ENCODE measurements at regions not wholly inside any gene's neighbourhood (a gene's known extent, or its start where the extent isn't known, plus 50 kb on each side); places are given as distances from the start of the nearest gene placed in this dataset.
"Not testable (repeated sequence)": the region's sequence is repeated elsewhere in the genome, so short reads cannot be mapped to it uniquely, and the experiment has no call there.

- not testable (repeated sequence) for H3K27me3 ChIP-seq (ENCODE audit: control insufficient read depth, insufficient read depth, low read length); H3K4me1 ChIP-seq (ENCODE audit: control insufficient read depth, insufficient read depth, low read length); H3K9me3 ChIP-seq (ENCODE audit: control insufficient read depth, low read depth, low read length); DNase-seq; H3K36me3 ChIP-seq (ENCODE audit: control insufficient read depth, insufficient read depth, low read length); H3K4me3 ChIP-seq (ENCODE audit: low read length); H3K27ac ChIP-seq (ENCODE audit: low read length)
- WGBS (ENCODE audit: insufficient coverage, low lambda C conversion rate): 60% methylated on average over 1 of the region's 1 CpG
Observed at GRCh38 chr15:20209973-20210372, 331.6 kb downstream of the GOLGA6L6 start.

GRCh38 chr15:20207607-20208006 lies 334.0 kb downstream of the GOLGA6L6 start:
- not testable (repeated sequence) for H3K27me3 ChIP-seq (ENCODE audit: control insufficient read depth, insufficient read depth, low read length); H3K27ac ChIP-seq (ENCODE audit: low read length); H3K4me1 ChIP-seq (ENCODE audit: control insufficient read depth, insufficient read depth, low read length); H3K36me3 ChIP-seq (ENCODE audit: control insufficient read depth, insufficient read depth, low read length); DNase-seq; H3K9me3 ChIP-seq (ENCODE audit: control insufficient read depth, low read depth, low read length); H3K4me3 ChIP-seq (ENCODE audit: low read length)
- no CpG with 5 or more reads among the region's 7 CpGs for WGBS (ENCODE audit: insufficient coverage, low lambda C conversion rate)

GRCh38 chr15:20207198-20207597 lies 334.4 kb downstream of the GOLGA6L6 start:
- not testable (repeated sequence) for DNase-seq; H3K27me3 ChIP-seq (ENCODE audit: control insufficient read depth, insufficient read depth, low read length)
- WGBS (ENCODE audit: insufficient coverage, low lambda C conversion rate): no CpG with 5 or more reads among the region's 4 CpGs

GRCh38 chr15:20204177-20204866 lies 337.3 kb downstream of the GOLGA6L6 start:
- not testable (repeated sequence) for H3K4me1 ChIP-seq (ENCODE audit: control insufficient read depth, insufficient read depth, low read length); H3K36me3 ChIP-seq (ENCODE audit: control insufficient read depth, insufficient read depth, low read length); H3K27ac ChIP-seq (ENCODE audit: low read length); H3K27me3 ChIP-seq (ENCODE audit: control insufficient read depth, insufficient read depth, low read length); H3K4me3 ChIP-seq (ENCODE audit: low read length); H3K9me3 ChIP-seq (ENCODE audit: control insufficient read depth, low read depth, low read length); DNase-seq
- no CpG with 5 or more reads among the region's 20 CpGs for WGBS (ENCODE audit: insufficient coverage, low lambda C conversion rate)

More at GRCh38 chr15:20207198-20207597, 334.4 kb downstream of the GOLGA6L6 start:
- H3K4me1 ChIP-seq (ENCODE audit: control insufficient read depth, insufficient read depth, low read length); H3K27ac ChIP-seq (ENCODE audit: low read length); H3K9me3 ChIP-seq (ENCODE audit: control insufficient read depth, low read depth, low read length); H3K36me3 ChIP-seq (ENCODE audit: control insufficient read depth, insufficient read depth, low read length); H3K4me3 ChIP-seq (ENCODE audit: low read length): not testable (repeated sequence)

- H3K36me3 ChIP-seq (ENCODE audit: control insufficient read depth, insufficient read depth, low read length); H3K27me3 ChIP-seq (ENCODE audit: control insufficient read depth, insufficient read depth, low read length); H3K4me1 ChIP-seq (ENCODE audit: control insufficient read depth, insufficient read depth, low read length); H3K4me3 ChIP-seq (ENCODE audit: low read length); H3K9me3 ChIP-seq (ENCODE audit: control insufficient read depth, low read depth, low read length); H3K27ac ChIP-seq (ENCODE audit: low read length); DNase-seq: not testable (repeated sequence)
- WGBS (ENCODE audit: insufficient coverage, low lambda C conversion rate): 87% methylated on average over 3 of the region's 29 CpGs
Observed at GRCh38 chr15:20203649-20204150, 337.9 kb downstream of the GOLGA6L6 start.

GRCh38 chr15:20194591-20195198 lies 346.9 kb downstream of the GOLGA6L6 start:
- no CpG with 5 or more reads among the region's 4 CpGs for WGBS (ENCODE audit: insufficient coverage, low lambda C conversion rate)
- H3K36me3 ChIP-seq (ENCODE audit: control insufficient read depth, insufficient read depth, low read length); H3K27ac ChIP-seq (ENCODE audit: low read length); DNase-seq; H3K27me3 ChIP-seq (ENCODE audit: control insufficient read depth, insufficient read depth, low read length); H3K9me3 ChIP-seq (ENCODE audit: control insufficient read depth, low read depth, low read length); H3K4me3 ChIP-seq (ENCODE audit: low read length); H3K4me1 ChIP-seq (ENCODE audit: control insufficient read depth, insufficient read depth, low read length): not testable (repeated sequence)

- not testable (repeated sequence) for H3K36me3 ChIP-seq (ENCODE audit: control insufficient read depth, insufficient read depth, low read length); H3K9me3 ChIP-seq (ENCODE audit: control insufficient read depth, low read depth, low read length); H3K4me3 ChIP-seq (ENCODE audit: low read length); DNase-seq; H3K27me3 ChIP-seq (ENCODE audit: control insufficient read depth, insufficient read depth, low read length); H3K4me1 ChIP-seq (ENCODE audit: control insufficient read depth, insufficient read depth, low read length); H3K27ac ChIP-seq (ENCODE audit: low read length)
- 92% methylated on average over 4 of the region's 16 CpGs for WGBS (ENCODE audit: insufficient coverage, low lambda C conversion rate)
Observed at GRCh38 chr15:20192982-20193929, 348.3 kb downstream of the GOLGA6L6 start.

- not testable (repeated sequence) for DNase-seq; H3K27ac ChIP-seq (ENCODE audit: low read length); H3K27me3 ChIP-seq (ENCODE audit: control insufficient read depth, insufficient read depth, low read length); H3K36me3 ChIP-seq (ENCODE audit: control insufficient read depth, insufficient read depth, low read length); H3K4me3 ChIP-seq (ENCODE audit: low read length); H3K9me3 ChIP-seq (ENCODE audit: control insufficient read depth, low read depth, low read length); H3K4me1 ChIP-seq (ENCODE audit: control insufficient read depth, insufficient read depth, low read length)
- WGBS (ENCODE audit: insufficient coverage, low lambda C conversion rate): 74% methylated on average over 3 of the region's 6 CpGs
Observed at GRCh38 chr15:20191508-20192125, 350.0 kb downstream of the GOLGA6L6 start.

GRCh38 chr15:20188611-20189010 lies 353.0 kb downstream of the GOLGA6L6 start:
- DNase-seq; H3K27ac ChIP-seq (ENCODE audit: low read length); H3K9me3 ChIP-seq (ENCODE audit: control insufficient read depth, low read depth, low read length); H3K4me1 ChIP-seq (ENCODE audit: control insufficient read depth, insufficient read depth, low read length); H3K36me3 ChIP-seq (ENCODE audit: control insufficient read depth, insufficient read depth, low read length); H3K27me3 ChIP-seq (ENCODE audit: control insufficient read depth, insufficient read depth, low read length); H3K4me3 ChIP-seq (ENCODE audit: low read length): not testable (repeated sequence)
- WGBS (ENCODE audit: insufficient coverage, low lambda C conversion rate): 83% methylated on average over 1 of the region's 4 CpGs

All from large intestine (tissue), 3 donors.